PC-9 (cell line): ENCODE measurements at regions not wholly inside any gene's neighbourhood (a gene's known extent, or its start where the extent isn't known, plus 50 kb on each side); places are given as distances from the start of the nearest gene placed in this dataset.

Experiments
- EZH2 ChIP-seq: fragments of 200-600 bp; sonication (generic); IDR thresholded peaks from 2 replicates; pipeline ENCODE4 v1.8.0; 2017; ENCODE audit warnings: antibody characterized with exemption, low read depth
- TF ChIP-seq, protein P1 (sequence below): fragments of 200-600 bp; sonication (generic); conservative IDR thresholded peaks from 2 replicates; pipeline ENCODE4 v1.6.1; 2017; ENCODE audit warnings: mixed run types, antibody characterized with exemption, mild to moderate bottlenecking, moderate library complexity

GRCh38 chr5:2260211-2261003 is 377.7 kb upstream of the IRX4 start:
- TF ChIP-seq, protein P1, sequence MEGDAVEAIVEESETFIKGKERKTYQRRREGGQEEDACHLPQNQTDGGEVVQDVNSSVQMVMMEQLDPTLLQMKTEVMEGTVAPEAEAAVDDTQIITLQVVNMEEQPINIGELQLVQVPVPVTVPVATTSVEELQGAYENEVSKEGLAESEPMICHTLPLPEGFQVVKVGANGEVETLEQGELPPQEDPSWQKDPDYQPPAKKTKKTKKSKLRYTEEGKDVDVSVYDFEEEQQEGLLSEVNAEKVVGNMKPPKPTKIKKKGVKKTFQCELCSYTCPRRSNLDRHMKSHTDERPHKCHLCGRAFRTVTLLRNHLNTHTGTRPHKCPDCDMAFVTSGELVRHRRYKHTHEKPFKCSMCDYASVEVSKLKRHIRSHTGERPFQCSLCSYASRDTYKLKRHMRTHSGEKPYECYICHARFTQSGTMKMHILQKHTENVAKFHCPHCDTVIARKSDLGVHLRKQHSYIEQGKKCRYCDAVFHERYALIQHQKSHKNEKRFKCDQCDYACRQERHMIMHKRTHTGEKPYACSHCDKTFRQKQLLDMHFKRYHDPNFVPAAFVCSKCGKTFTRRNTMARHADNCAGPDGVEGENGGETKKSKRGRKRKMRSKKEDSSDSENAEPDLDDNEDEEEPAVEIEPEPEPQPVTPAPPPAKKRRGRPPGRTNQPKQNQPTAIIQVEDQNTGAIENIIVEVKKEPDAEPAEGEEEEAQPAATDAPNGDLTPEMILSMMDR, result no peak
- TF ChIP-seq EZH2, result no peak
